ENCODE measurements at regions not wholly inside any gene's neighbourhood (a gene's known extent, or its start where the extent isn't known, plus 50 kb on each side); places are given as distances from the start of the nearest gene placed in this dataset.

DNA sequence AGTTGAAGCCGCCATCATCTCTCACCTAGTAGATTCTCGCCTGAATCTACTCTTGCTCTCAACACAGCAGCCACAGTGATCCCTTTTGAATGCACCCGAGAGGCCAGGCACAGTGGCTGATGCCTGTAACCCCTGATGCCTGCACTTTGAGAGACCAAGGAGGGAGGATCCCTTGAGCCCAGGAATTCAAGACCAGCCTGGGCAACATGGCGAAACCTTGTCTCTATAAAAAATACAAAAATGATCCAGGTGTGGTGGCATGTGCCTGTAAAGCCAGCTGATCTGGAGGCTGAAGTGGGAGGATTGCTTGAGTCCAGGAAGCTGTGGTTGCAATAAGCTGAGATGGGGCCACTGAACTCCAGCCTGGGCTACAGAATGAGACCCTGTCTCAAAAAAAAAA is 60.3 kb upstream of the EML4 start:
- H3K36me3 Mint-ChIP-seq (ENCODE audit: low read depth): no peaks in the 10 kb centered on the region
- H3K27me3 Mint-ChIP-seq: no peaks in the 10 kb centered on the region
- CTCF ChIA-PET: interaction anchor here (1.4 kb wide), 1 partner anchor 16 kb away, joined by 6 read pairs; no protein-coding TSS in a partner anchor
- POLR2A ChIA-PET: no interaction called here
- H3K27ac Mint-ChIP-seq: no peak overlapping the region
- no peak overlapping the region for H3K4me3 Mint-ChIP-seq
- H3K4me1 Mint-ChIP-seq: no peaks in the 10 kb centered on the region
- H3K9me3 Mint-ChIP-seq: no peaks in the 10 kb centered on the region
- DNase-seq: no peak

DNA sequence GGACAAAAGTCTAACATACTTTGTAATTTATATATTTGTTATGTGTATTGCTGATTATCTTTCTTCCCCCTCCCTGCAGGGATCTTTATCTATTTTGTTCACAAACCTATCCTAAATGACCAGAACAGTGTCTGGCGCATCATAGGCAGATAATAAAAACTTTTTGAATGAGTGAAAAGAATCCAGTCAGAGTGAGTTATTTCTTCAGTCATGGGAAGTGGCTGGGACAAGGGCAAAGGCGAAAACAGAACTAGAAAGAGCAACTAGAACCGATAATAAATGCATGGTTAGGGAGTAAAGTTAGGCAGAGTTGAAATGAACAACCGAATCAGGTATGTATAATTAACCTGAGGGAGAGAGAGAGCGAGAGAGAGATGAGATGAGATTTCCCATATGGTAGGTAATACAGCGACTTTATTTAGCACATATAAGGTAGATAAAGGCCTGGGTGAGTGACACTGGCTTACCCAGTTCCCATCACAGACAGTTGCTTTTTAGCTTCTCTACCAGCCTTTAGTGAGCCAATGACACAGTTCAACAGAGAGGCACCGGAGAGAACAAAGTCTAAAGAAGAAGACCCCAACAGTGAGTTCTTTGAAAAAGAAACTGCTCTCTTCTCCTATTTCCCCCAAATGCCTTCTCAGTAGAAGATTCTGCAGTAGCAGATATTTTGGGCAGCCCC is 59.1 kb upstream of the EML4 start:
- Mint-ChIP-seq H3K4me3 (no peak overlapping the region), H3K4me1 (peaks cover 10% of the 10 kb centered on the region), H3K27ac (no peak overlapping the region), H3K27me3 (peaks cover 2% of the 10 kb centered on the region), H3K36me3 (ENCODE audit: low read depth) (peaks cover 4% of the 10 kb centered on the region), H3K9me3 (no peaks in the 10 kb centered on the region)
- CTCF ChIA-PET: interaction anchor here (1.4 kb wide), 1 partner anchor 15 kb away, joined by 6 read pairs; no protein-coding TSS in a partner anchor
- DNase-seq: no peak
- POLR2A ChIA-PET: interaction anchor here (0.5 kb wide), 1 partner anchor 14 kb away, joined by 3 read pairs; no protein-coding TSS in a partner anchor

DNA sequence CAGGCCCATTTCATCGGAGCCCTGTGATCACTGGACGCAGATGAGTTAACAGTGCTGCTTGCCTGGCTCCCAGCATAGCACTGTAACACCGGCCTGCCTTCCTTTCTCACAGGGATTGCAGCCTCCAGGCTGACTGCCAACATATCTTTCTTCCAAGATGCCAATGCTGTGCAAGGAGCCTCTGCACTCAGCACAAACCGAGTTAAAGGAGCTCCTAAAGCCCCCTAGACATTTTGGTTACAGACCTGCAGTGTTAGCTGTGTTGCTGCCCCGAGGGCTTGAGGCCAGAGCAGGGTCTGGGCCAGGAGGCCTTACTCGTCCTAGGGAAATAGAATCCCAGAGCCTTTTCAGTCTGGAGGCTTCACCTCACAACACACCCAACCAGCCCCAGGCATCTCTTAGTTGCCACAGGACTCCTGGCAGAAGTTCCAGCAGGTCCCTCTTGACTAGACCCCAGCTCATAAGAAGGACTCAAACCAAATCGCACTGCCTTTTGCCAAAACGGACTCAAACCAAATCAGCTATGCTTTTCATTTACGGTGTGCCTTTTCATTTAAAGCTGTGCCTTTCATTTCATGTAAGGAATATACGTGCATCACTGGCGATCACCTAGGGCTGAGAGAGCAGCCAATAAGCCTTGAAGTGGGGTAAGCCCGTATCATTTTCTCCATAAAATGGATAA is 58.4 kb upstream of the EML4 start:
- no peaks in the 10 kb centered on the region for H3K9me3 Mint-ChIP-seq
- ChIA-PET POLR2A (interaction anchor here (0.5 kb wide), 1 partner anchor 14 kb away, joined by 3 read pairs; no protein-coding TSS in a partner anchor), CTCF (no interaction called here)
- peaks cover 6% of the 10 kb centered on the region for H3K36me3 Mint-ChIP-seq (ENCODE audit: low read depth)
- no peak overlapping the region for H3K4me3 Mint-ChIP-seq
- H3K4me1 Mint-ChIP-seq: peaks cover 12% of the 10 kb centered on the region
- no peak overlapping the region for H3K27ac Mint-ChIP-seq
- DNase-seq: no peak
- H3K27me3 Mint-ChIP-seq: peaks cover 3% of the 10 kb centered on the region

- no peak for DNase-seq
- Mint-ChIP-seq H3K36me3 (ENCODE audit: low read depth) (peaks cover 6% of the 10 kb centered on the region), H3K4me3 (no peak overlapping the region), H3K27ac (no peak overlapping the region), H3K27me3 (peaks cover 3% of the 10 kb centered on the region), H3K4me1 (peaks cover 16% of the 10 kb centered on the region), H3K9me3 (no peaks in the 10 kb centered on the region)
- CTCF ChIA-PET: interaction anchor here (0.7 to 5.5 kb wide), 4 partner anchors 11 to 71 kb away, joined by 3 to 34 read pairs (median 4); no protein-coding TSS in a partner anchor
- POLR2A ChIA-PET: no interaction called here
These were observed 56.7 kb upstream of the EML4 start for GRCh38 chr2:42112418-42112817.

- Mint-ChIP-seq H3K27me3 (peaks cover 3% of the 10 kb centered on the region), H3K36me3 (ENCODE audit: low read depth) (peaks cover 6% of the 10 kb centered on the region), H3K4me1 (peaks cover 26% of the 10 kb centered on the region), H3K4me3 (no peak overlapping the region), H3K9me3 (no peaks in the 10 kb centered on the region), H3K27ac (no peak overlapping the region)
- CTCF ChIA-PET: interaction anchor here (0.6 to 5.5 kb wide), 6 partner anchors 9 to 59 kb away, joined by 3 to 34 read pairs (median 4); no protein-coding TSS in a partner anchor
- POLR2A ChIA-PET: interaction anchor here (0.7 kb wide), 1 partner anchor 13 kb away, joined by 5 read pairs; no protein-coding TSS in a partner anchor
- no peak for DNase-seq
These were observed 55.7 kb upstream of the EML4 start for GRCh38 chr2:42113452-42113851.

DNA sequence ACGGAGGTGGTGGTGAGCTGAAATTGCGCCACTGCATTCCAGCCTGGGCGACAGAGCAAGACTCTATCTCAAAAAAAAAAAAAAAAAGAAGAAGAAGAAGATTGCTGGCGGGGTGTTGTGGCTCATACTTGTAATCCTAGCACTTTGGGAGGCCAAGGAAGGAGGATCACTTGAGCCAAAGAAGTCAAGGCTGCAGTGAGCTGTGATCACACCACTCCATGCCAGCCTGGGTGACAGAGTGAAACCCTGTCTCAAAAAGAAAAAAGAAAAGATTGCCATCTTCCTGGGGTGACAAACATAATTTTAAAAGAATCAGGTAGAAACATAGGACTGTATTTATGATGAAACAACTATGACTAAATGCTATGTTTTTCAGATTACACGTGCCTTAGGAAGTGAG is 55.1 kb upstream of the EML4 start:
- H3K27me3 Mint-ChIP-seq: peaks cover 3% of the 10 kb centered on the region
- no peak for DNase-seq
- ChIA-PET POLR2A (interaction anchor here (0.7 kb wide), 1 partner anchor 14 kb away, joined by 5 read pairs; no protein-coding TSS in a partner anchor), CTCF (interaction anchor here (0.7 to 5.5 kb wide), 6 partner anchors 9 to 69 kb away, joined by 3 to 34 read pairs (median 4); no protein-coding TSS in a partner anchor)
- H3K4me1 Mint-ChIP-seq: peaks cover 32% of the 10 kb centered on the region
- H3K4me3 Mint-ChIP-seq: no peak overlapping the region
- H3K9me3 Mint-ChIP-seq: peaks cover 1% of the 10 kb centered on the region
- no peak overlapping the region for H3K27ac Mint-ChIP-seq
- peaks cover 7% of the 10 kb centered on the region for H3K36me3 Mint-ChIP-seq (ENCODE audit: low read depth)

DNA sequence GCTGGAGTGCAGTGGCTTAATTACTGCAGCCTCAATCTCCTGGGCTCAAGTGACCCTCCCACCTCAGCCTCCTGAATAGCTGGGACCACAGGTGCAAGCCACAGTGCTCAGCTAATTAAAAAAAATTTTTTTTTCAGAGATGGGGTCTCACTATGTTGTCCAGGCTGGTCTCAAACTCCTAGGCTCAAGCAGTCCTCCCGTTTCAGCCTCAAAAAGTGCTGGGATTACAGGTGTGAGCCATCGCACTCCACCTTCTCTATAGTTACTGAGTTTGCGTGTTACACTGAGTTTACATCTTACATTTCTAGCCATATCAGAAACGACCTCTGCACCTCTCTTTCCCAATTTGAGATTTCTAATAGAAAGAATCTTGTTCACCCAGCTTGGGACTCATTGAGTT is 53.6 kb upstream of the EML4 start:
- CTCF ChIA-PET: interaction anchor here (1.3 to 5.6 kb wide), 3 partner anchors 10 to 16 kb away, joined by 4 to 34 read pairs (median 25); no protein-coding TSS in a partner anchor
- H3K9me3 Mint-ChIP-seq: peaks cover 6% of the 10 kb centered on the region
- no peak overlapping the region for H3K4me3 Mint-ChIP-seq
- peaks cover 8% of the 10 kb centered on the region for H3K36me3 Mint-ChIP-seq (ENCODE audit: low read depth)
- H3K4me1 Mint-ChIP-seq: peaks cover 36% of the 10 kb centered on the region
- no peak overlapping the region for H3K27ac Mint-ChIP-seq
- POLR2A ChIA-PET: no interaction called here
- H3K27me3 Mint-ChIP-seq: peaks cover 3% of the 10 kb centered on the region
- no peak for DNase-seq

DNA sequence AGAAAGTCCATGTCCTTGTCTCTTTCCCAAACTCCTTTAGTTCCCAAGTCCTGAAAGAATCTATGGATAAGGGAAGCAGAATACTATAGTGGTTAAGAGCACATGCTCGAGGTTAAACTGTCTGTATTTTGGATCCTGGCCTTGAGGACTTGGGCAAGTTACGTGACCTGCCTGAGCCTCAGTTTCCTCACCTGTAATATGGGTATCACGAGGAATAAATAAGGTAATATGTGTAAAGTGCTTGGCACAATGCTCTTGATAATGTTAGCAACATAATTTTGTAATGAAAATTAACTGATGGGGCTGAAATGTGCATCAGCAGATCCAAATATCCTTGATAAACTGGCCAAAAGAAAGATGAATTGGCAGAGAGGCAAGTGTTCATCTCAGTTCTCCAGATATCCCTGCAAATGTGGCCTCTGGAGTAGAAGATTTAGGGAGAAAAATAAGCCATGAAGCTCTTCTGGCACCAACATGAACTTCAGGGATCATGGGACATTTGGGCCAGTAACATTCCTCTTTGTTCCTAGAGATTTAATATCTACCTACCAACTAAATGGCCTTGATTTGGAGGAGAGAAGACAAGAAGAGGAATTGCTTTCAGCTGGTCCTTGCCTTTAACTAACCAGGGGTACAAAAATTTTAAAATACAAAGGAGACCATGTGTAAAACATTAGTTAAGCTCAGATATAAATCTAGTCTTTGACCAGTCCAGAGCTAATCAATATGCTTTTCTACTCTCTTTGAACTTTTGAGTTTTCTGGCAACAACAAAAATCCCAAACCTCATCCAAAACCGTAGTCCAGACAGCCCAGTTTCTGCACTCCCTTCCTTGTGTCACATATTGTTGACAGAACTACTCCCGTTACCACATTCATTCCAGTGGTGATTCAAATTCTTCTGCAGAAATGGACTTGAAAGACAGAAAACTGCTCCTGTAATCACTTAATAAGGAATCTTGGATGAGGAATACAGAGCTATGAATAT is 52.7 kb upstream of the EML4 start:
- Mint-ChIP-seq H3K27me3 (peaks cover 3% of the 10 kb centered on the region), H3K4me1 (peaks cover 36% of the 10 kb centered on the region), H3K27ac (no peak overlapping the region), H3K4me3 (no peak overlapping the region), H3K36me3 (ENCODE audit: low read depth) (peaks cover 10% of the 10 kb centered on the region), H3K9me3 (peaks cover 11% of the 10 kb centered on the region)
- DNase-seq: no peak
- CTCF ChIA-PET: interaction anchor here (1.3 to 5.6 kb wide), 3 partner anchors 11 to 15 kb away, joined by 4 to 34 read pairs (median 25); no protein-coding TSS in a partner anchor
- POLR2A ChIA-PET: interaction anchor here (0.6 kb wide), 2 partner anchors 23 to 177 kb away, joined by 3 read pairs; no protein-coding TSS in a partner anchor

- Mint-ChIP-seq H3K36me3 (ENCODE audit: low read depth) (peaks cover 15% of the 10 kb centered on the region), H3K27ac (no peak overlapping the region), H3K4me3 (no peak overlapping the region), H3K27me3 (peaks cover 3% of the 10 kb centered on the region), H3K4me1 (peaks cover 36% of the 10 kb centered on the region), H3K9me3 (peaks cover 16% of the 10 kb centered on the region)
- ChIA-PET POLR2A (no interaction called here), CTCF (interaction anchor here (1.0 to 5.6 kb wide), 3 partner anchors 10 to 24 kb away, joined by 3 to 34 read pairs (median 25); no protein-coding TSS in a partner anchor)
- no peak for DNase-seq
These were observed 52.0 kb upstream of the EML4 start for GRCh38 chr2:42117182-42117579.

GRCh38 chr2:42117923-42118753 is 51.0 kb upstream of the EML4 start:
- peak overlapping the region; percentile 58 for H3K27ac Mint-ChIP-seq
- H3K4me1 Mint-ChIP-seq: peaks cover 39% of the 10 kb centered on the region
- CTCF ChIA-PET: interaction anchor here (0.6 to 5.6 kb wide), 4 partner anchors 9 to 137 kb away, joined by 3 to 25 read pairs (median 6); no protein-coding TSS in a partner anchor
- H3K9me3 Mint-ChIP-seq: peaks cover 16% of the 10 kb centered on the region
- H3K36me3 Mint-ChIP-seq (ENCODE audit: low read depth): peaks cover 17% of the 10 kb centered on the region
- POLR2A ChIA-PET: interaction anchor here (0.6 to 1.1 kb wide), 2 partner anchors 15 to 229 kb away, joined by 3 to 4 read pairs; no protein-coding TSS in a partner anchor
- peaks cover 3% of the 10 kb centered on the region for H3K27me3 Mint-ChIP-seq
- DNase-seq: no peak
- H3K4me3 Mint-ChIP-seq: no peak overlapping the region

All from activated CD4-positive, alpha-beta T cell treated with anti-CD3 and anti-CD28 coated beads, Interleukin-2, amount 10 ng/mL, durations not matched to agents 7 days and 5 days (primary cell).